NCI-H226 (cell line): ENCODE measurements at regions not wholly inside any gene's neighbourhood (a gene's known extent, or its start where the extent isn't known, plus 50 kb on each side); places are given as distances from the start of the nearest gene placed in this dataset.

Source experiments
- DNase-seq: peaks from one replicate; pipeline ENCODE4 v3.0.0-alpha.2; 2015

DNA sequence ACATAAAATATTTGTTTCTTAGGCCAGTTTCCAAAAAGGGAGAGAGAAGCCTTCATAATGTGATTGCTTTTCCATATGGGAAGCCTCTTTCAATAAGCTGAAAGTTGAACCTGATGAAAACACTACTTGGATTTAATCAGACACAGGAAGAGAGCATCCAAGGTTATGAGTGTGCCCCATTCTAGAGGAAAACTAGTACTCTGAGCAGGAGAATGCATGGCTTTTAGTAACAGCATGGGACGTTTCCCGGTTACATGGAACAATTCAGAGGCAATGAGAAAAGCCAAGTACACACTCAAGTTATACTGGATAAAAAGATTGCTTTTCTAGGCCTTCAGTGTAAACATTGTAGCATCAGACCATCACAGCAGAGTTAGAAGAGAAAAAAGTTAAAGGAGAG lies 315.8 kb downstream of the ZNF516 start:
- no peak for DNase-seq

DNA sequence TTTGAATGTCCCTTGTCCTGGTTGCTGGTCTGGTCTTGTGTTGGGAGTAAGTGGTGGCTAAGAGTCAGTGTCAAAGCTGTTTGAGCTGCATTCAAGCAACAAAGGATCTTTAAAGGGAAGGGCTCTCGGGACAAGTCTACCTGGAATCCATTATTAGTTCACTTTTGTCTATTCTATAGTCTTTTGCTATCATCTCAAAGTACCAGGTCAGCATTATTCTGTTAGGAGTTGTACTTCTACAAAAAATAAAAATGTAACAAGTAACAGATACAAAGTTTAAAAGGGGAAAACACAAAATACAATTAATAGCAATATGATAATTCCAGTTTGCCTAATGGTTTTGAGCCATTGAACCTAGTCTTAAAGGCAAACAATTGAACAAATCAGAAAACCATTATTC lies 317.9 kb downstream of the ZNF516 start:
- no peak for DNase-seq

DNA sequence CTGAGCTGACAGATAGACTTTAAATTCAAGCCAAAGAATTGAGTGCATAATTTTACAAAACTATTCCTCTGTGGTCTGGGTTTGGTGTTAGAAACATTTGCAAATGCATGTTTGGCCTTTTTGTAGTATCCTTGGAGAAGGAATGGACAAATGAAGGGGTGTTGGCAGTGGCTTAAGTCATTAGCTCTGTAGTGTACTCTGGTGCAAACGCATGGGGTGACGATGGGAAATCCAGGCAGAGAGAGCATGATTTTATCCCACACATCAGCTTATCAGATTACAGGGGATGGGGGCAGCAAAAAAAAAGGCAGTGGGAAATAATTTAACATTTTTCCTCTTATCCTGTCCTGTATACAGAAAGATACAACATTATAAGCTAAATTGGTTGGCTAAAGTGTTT lies 320.6 kb downstream of the ZNF516 start:
- no peak for DNase-seq

DNA sequence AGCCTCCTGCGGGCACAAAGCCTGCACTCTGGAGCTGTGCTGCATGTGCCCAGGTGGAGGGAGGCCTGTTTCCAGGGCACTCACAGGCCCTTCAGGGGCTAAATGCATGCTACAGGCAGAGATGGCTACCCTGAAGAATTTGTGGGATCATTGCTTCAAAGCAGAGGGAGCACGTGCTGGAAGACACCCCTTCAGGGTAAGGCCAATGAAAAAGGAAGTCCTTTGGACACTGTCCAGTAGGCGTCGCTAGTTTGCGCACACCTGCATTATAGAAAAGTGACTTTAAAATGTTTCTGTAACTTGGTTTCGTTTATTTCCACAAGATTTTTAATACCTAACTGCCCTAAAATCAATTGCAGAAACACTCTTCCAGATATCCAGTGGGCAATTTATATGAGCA lies 325.3 kb downstream of the ZNF516 start:
- DNase-seq, result no peak

DNA sequence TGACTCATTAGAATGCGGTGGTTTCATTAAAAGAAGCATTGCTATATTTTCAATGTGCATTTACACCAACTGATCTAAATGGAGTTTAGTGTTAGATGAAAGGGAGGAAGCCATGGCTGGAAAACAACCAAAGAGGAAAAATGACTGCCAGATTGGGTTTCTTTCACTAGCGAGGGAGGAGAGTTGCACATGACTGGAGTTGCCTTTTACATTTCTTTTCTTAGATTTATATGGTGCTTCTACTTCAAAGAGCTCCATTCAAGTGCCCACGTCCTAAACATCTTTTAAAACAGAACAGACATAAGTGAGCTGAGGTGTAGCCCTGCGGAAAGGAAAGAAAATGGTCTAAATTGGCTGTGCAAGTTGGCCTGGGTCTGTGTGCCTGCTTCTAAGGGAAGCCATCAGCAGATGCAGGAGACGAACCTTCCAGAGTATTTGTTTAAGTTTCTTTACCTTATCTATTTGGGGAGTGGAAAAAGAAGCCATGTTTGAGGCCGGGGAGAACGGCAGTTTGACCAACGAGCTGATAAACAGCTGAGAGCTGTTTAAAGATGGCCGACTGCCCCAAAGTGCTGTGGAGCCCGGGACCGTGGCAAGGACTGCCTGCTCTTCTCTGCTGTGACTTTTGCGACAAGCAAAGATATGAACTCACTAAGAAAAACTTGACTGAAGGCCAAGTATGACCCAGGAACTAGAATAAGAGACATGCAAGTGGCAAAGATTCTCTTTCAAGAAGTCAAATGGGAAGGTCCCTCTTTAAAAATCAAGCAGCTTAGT lies 327.0 kb downstream of the ZNF516 start:
- DNase-seq, result no peak

DNA sequence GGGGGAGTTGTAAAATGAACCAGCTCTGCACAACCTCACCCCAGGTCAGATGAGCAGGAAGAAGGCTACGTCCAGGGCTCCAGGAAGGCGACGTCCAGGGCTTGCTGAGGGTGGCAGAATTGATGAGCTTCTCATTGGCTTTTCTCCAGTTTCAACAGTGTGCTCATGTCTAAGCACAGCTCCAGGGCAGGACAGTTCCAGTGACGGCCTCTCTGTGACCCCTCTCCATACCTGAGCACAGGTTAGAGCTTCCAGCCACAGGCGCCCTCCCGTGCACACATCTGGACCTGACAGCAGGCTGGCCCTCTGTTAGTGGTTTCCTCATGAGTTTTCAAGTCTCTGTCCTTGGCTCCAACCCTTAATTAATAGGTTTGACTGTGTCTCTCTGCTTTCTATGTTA lies 327.6 kb downstream of the ZNF516 start:
- DNase-seq, result no peak

DNA sequence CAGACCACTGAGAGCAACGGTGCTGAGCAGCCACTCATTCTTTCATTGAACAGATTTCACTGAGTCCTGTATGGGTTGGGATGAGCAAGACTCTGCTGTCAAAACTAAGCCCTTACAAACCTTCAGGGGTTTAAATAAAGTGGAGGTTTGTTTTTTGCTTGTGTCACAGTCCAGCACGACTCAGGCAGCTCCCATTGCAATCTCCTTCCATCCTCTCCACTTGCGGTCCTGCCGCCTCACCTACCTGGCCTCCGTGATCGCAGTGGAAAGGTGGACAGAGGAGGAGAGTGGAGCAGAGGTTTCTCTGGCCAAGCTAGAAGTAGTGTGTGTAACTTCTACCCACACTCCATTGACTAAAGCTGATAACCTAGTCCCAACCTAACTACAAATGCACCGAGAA lies 332.2 kb downstream of the ZNF516 start:
- no peak for DNase-seq

DNA sequence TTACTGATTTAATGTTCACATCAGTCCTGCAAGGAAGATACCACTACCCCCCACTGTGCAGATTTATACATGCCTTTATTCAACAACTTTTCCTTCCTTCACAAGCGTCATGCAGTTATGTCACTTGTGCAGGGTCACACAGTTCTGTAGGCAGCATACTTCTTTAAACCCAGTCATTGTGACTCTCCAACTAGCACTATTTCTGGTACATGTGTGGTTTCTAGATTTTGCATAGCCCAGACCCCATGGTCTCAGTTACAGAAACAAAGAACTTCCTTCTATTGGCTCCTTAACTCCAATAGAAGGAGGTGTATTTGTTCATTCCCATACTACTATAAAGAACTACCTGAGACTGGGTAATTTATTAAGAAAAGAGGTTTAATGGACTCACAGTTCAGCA lies 333.1 kb downstream of the ZNF516 start:
- DNase-seq, result no peak

DNA sequence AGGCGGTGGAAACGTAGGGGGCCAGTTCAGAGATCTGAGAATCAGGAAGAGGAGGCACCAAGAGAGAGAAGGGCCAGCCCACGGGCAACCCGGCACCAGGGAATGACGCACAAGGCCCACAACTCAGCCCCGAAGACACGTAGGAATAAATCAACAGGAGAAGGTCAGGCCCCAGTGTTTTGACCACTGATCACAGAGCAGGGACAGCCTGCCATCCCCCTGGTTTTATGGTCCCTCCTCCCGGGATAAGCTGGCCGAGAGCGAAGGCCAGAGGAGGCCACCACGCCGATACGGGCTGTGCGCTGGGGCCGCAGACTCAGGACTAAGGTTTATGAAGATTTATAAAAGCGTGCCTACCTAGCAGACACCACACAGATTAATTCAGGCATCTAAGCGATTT lies 341.4 kb downstream of the ZNF516 start:
- DNase-seq, result no peak

DNA sequence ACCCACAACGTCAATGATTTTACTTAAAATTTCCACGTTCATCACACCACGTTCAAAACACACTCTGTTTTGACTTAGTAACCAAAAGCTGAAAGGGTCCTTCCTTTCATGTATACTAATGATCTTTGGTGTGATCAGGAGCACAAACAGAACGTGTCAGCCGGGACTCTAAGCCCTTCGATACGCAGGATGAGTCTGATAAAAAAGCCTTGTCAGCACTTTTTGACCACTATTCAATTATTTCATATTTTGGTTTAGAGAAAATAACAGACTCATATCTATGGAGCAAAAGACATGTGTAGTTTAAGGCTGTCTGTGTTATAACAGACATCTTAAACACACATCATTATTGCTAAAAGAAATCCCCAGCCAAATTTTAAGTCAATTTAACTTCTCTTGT lies 345.3 kb downstream of the ZNF516 start:
- DNase-seq, result no peak

DNA sequence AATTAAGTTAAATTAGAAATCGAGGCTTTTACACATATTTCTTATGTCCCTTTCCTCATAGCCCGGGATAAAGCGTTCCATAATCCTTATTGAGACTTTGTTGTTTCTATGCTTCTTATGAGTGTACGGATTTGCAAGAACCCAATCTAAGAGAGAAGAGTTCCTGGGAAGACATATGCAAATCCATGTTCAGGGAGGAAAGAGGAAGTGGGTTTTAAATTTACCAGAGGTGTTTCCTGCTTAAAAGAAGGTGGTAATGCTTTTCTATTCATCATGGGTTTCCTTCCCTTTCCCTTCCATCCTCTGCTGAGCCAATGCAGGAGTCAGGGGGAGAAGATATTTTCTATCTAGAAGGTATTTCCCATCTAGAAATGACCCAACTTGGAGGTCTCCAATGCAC lies 345.8 kb downstream of the ZNF516 start:
- no peak for DNase-seq

DNA sequence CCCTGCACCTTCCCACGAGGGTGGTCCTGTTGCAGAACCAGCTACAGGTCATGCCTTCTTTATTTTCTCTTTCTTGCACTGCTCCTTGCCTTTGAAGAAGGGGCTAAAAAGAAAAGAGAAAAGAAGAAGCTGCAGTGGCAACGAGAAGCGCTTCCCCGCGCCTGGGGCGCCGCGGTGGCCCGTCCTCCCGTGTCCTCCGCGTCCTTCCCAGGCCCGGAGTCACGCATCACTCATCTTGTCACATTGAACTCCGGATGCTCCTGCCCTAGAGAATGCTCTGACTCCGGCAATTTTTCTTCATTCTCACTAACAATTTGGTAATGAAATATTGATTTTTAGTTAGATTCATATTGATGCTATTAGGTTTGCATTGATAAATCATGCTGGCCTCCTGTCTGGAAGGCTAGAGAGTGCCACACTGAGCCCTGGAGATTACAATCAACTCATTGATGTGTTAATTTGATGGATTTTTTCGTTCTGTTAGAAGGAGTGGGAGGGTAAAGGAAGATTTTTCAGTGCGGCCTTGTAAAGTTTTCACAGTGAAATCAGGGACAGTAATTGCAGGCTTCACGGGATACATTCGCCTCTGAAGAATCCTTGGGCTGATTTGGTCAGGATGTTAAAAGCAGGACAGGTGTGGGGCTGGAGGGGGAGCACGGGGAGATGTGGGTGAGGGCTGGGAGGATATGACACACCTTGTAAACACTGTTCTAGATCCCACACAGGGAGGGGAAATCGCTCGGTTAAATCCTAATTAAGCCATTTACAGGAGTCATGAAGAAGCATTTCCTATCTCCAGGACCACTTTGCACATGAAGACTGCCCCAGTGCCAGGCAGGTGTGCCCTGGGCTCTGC lies 349.3 kb downstream of the ZNF516 start:
- DNase-seq, result no peak

DNA sequence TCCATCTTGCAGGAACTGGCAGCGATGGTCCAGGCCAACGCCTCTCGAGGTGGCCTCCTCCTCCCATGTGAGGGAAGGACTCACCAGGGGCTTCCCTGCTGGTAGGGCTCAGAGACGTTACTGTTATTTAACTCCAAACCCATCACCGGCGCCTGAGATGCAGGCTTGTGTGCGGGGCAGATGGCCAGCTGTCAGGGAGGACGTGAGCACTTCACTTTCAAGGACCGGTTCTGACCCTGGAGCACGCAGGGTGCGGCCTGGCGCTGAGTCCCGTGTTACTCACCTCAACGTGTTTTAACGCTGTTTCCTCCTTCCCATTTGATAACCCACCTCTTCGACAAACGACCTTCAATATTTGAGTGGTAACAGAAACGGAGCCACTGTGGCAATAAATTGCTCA lies 350.2 kb downstream of the ZNF516 start:
- no peak for DNase-seq

DNA sequence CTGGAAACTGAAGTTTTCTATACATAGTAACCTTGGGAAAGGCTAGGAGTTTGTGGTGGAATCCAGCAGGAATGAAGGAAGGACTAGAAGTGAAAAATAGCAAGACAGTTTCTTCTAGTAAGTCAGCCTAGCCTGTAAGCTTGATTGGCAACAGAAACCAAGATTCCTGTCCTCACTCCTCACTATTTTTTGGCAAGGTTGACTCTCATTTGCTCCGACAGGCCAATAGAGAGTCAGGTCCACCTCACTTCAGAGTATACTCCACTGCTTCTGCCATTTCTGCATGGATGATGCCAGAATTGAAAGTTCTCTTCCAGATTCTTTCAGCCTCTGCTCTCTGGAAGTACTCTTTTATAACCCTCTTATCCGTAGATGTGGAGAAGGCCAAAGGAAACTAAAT lies 352.4 kb downstream of the ZNF516 start:
- DNase-seq, result no peak

DNA sequence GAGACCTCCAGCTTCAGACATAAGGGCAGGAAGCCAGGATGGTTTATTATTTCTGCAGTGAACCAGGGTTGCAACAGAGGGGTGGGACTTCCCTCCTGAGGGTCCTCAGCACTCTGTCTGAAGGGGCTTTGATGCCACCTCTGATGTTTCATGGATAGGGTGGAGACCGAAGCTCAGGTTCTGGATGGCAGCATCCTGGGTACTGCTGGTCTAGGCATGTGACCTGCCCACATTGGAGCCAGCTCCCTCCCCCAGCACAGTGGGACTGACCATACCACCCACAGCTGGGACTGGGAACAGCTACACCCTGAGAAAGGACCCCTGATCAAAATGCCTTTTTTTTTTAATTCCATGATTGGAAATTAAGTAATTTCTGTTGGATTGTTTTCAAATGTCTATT lies 355.2 kb downstream of the ZNF516 start:
- no peak for DNase-seq

DNA sequence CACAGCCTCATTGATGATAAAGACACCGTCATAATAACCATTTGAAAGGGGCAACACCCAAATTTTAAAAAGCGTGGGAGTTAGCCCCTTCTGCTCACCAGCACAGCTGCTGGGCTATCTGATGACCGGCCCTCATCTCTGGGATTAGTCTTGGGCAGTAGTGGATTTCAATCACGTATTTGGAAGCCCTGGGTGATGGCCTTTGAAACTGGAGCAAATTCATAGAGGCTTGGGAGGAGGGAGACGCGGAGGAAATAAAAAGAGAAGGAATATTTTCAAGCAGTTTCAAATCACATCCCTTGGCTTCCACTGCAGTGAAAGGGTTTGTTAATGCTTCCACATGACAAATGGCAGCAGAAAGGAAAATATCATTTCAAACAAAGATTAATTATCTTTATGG lies 357.8 kb downstream of the ZNF516 start:
- DNase-seq, result no peak

DNA sequence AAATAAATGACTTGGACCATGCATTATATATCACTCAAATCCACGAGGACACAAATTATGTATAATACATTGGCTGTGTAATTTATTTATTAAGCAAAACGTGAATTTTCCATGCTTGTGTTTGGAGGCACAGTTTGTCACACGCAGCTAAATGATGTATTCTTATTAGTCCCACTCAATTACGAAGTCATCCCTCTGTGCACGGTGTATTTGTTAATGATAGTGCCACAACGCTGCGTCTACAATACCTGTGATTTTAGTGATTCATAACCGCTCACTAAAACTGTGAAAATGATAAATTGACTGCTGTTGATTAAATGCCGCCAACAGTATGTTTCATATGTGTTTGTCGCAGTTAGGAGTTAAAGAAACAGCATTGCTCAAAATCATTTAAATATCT lies 358.3 kb downstream of the ZNF516 start:
- no peak for DNase-seq

DNA sequence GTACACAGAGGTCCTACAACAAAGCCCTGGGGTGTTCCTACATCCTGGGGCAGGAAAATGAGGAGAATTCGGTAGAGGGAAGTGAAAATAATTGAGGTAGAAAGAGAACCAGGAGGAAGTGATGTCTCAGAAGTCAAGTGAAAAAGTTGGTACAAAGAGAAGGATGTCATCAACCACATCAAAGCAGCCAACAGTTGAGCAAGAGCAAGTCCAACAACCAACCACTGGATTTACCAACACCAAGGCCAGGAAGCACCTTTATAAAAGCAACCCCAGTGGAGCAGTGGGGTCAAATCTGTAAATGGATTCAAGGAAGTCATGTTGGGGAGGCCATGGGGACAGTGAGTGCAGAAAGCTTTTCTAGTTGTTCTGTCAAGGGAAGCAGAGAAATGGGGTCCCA lies 360.4 kb downstream of the ZNF516 start:
- no peak for DNase-seq

DNA sequence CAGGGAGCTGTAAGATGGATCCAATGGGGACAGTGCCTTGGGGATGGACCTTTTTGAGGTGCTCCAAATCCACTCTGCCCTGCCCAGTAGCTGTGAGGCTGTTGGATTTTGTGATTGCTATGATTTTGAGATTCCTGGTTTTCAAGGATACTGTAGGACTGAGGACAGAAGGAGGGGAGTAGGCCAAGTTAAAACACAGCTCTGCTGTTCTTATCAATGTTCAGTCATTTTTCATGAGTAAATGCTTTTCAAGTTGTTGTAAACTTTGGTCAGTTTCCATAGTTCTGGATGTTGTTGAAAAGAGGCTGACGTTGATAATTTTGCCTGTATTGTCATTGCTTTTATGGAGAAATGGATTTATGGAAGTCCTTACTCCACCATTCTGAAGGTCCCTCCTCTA lies 361.2 kb downstream of the ZNF516 start:
- DNase-seq, result no peak

DNA sequence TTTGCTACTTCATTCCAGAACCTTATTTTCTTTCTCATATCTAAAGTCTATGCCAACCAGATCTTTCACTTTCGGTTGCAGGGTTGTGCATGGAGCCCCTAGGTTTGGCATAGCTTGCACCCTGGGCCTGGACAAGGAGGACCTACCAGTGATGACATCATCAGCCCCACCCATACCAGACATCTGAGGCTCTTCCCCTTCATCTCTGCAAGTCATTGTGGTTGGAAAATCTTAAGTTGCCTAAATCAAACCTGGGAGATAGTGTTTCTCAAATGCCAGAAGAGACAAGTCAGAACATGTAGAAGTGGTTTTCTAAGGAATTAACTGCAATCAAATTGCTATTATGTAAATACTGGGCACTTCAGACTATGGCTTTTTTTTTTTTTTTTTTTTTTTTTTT lies 363.3 kb downstream of the ZNF516 start:
- DNase-seq, result no peak

DNA sequence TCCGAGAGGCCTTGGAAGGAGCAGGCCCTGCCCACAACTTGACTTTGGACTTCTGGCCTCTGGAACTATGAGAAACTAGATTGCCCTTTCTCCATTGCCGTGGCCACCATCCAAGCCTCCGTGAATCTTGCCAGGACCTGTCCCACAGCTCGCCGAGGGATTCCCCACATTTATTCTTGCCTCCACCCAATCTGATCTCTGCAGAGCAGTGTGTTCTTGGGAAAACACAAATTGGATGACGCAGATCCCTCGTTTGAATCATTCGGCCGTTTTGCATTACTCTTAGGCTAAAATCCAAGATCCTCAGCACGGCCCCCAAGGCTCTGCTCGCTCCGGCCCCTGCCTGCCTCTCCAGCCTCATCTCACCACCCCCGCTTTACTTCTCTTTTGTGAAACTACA lies 364.2 kb downstream of the ZNF516 start:
- no peak for DNase-seq

DNA sequence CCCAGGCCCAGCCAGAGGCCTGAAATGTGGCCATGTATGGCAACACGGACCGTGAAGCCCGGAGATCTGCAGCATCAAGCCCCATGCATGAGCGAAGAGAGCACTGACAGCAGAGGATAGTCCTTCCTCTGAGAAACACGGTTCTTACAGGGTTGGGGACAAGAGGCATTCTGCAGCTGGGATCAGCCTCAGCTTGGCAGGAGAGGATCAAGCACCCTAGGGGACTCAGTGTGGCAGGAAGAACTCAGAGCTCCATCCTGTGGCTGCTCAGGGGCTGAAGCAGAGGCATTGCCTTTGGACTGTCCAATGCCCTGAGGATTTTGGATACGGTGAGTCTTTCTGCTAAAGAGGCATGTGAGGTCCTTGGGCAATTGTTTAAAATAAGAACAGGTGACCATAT lies 368.7 kb downstream of the ZNF516 start:
- DNase-seq, result no peak

DNA sequence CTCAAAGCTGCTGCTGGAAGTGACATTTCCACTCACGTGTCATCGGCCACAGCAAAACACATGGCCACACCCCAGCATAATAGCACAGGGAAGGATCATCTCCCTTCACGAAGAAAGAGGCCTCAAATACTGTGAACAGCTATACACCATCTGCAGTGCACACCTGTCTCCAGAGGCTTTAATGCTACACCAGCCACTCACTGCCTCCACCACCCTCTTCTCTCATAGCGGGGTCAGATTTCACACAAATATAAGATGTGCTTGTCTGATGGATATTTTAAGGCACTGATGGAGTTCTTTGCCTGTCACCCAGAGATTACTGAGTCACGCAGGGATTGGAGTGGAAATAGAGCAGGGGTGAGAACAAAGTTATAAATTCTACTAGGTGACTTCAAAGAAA lies 374.0 kb downstream of the ZNF516 start:
- no peak for DNase-seq

DNA sequence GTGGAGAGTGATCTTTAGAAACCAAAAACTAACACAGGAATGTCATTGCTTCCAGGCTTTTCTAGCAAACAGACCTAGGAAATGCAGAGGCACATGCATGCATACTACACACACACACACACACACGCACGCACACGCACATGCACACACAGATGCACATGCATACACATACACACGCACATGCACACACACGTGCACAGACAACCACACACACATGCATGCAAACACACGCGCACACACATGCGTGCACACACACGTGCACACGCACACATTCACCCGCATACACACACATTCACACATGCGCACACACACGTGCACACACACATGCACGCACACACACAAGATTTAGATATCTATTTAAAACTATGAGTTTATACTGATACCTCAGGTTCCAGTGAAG lies 379.5 kb downstream of the ZNF516 start:
- DNase-seq, result no peak

DNA sequence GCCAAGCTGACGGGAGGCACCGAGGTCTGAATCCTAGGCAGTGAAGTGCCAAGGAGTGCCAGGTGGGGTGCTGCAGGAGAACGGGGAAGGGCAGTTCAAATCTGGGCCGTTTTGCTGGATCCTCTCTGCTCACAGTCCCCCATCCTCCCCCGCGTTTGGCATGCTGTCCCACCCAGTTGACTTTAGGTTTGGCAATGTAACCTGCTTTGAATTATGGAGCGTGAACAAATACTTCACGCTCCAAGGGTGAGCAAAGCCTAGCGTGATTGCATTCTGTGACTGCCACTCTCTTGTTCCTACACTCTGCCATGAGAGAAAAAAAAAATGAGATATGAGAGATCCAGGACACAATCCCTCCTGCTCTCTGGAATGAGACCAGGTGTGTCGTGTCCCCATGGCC lies 381.9 kb downstream of the ZNF516 start:
- DNase-seq, result no peak
